AG10803 (cell line): ENCODE measurements at regions not wholly inside any gene's neighbourhood (a gene's known extent, or its start where the extent isn't known, plus 50 kb on each side); places are given as distances from the start of the nearest gene placed in this dataset.
A peak's percentile ranks its signal among the peaks of the same experiment; 100 is the strongest.

Experiments used
- DNase-seq: peaks from one replicate; pipeline ENCODE4 v3.0.0; 2010; ENCODE audit warnings: low read depth
- H3K4me3 ChIP-seq: 2 replicates; pipeline ENCODE4 v1.5.1; 2011; ENCODE audit warnings: mild to moderate bottlenecking, low read length, control low read depth
- CTCF ChIP-seq: conservative IDR thresholded peaks from 2 replicates; pipeline ENCODE4 v1.5.1; 2011; ENCODE audit warnings: mild to moderate bottlenecking, low read length, control low read depth, inconsistent platforms

- TF ChIP-seq CTCF, result no peak
- DNase-seq, result no peak
Measured at GRCh38 chr2:163246135-163246534, 407.6 kb upstream of the KCNH7 start.

GRCh38 chr2:163236553-163236952 is 398.0 kb upstream of the KCNH7 start:
- no peak overlapping the region for H3K4me3 ChIP-seq
- TF ChIP-seq CTCF, result no peak
- no peak for DNase-seq

More at GRCh38 chr2:163246135-163246534, 407.6 kb upstream of the KCNH7 start:
- H3K4me3 ChIP-seq, result no peak overlapping the region

GRCh38 chr2:163231666-163232065 is 393.1 kb upstream of the KCNH7 start:
- no peak for DNase-seq
- TF ChIP-seq CTCF, result no peak
- no peak overlapping the region for H3K4me3 ChIP-seq

GRCh38 chr2:163213661-163214081 is 375.1 kb upstream of the KCNH7 start:
- peak; percentile 77 for DNase-seq
- no peak for TF ChIP-seq CTCF
- H3K4me3 ChIP-seq, result no peak overlapping the region

- DNase-seq, result peak; percentile 60
- no peak overlapping the region for H3K4me3 ChIP-seq
- no peak for TF ChIP-seq CTCF
Measured at GRCh38 chr2:163210430-163210918, 371.9 kb upstream of the KCNH7 start.

- H3K4me3 ChIP-seq, result no peak overlapping the region
- DNase-seq, result no peak
- no peak for TF ChIP-seq CTCF
Measured at GRCh38 chr2:163207693-163208370, 369.3 kb upstream of the KCNH7 start.

GRCh38 chr2:163205589-163206254 is 367.2 kb upstream of the KCNH7 start:
- no peak overlapping the region for H3K4me3 ChIP-seq
- DNase-seq, result no peak
- no peak for TF ChIP-seq CTCF
